ENCODE measurements at regions not wholly inside any gene's neighbourhood (a gene's known extent, or its start where the extent isn't known, plus 50 kb on each side); places are given as distances from the start of the nearest gene placed in this dataset.

DNA sequence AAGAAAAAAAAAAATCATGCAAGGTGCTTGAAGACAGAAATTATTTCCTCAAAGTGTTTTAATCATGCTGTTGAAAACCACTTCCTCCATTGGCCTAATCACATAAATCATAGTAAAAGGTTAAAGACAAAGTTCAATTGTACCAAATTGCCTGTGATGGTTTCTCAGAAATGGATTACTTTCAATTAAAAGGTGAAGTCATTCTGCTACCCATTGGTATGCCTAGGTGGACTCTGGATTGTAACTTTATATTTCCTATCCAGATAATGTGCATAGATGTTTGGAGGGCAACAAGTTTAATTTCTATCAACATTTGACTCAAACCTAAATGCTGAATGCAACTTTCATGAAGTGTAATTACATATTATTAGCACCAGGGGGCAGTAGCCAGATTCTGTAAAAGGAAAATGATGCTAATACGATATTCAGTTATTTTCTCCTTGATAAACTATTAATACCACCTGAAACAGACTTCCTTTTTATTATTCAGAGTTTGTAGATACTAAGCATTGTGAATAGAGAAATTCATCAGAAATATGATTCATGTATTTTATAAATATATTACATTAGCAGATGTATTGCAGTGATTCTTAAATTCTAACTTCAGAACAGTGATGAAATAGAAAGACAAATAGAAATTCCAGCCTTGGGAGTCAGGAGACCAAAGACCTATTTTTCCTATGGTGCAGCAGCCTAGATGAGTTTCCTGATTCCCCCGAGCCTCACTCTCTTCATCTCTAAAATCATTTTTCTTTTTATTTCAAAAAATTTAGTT lies 148.2 kb downstream of the CAAP1 start:
- H3K4me1 ChIP-seq (ENCODE audit: control insufficient read depth, insufficient read depth, low read length): no peaks in the 10 kb centered on the region
- TF ChIP-seq POLR2AphosphoS5 (IDR thresholded peaks at IDR 0.05; ENCODE audit: low read depth, low read length) (no peak), REST (IDR thresholded peaks at IDR 0.05; ENCODE audit: insufficient read depth in 1 of 2, low read depth in 2 of 2, low read length in 1 of 2) (no peak), TCF7L2 (IDR thresholded peaks at IDR 0.05; ENCODE audit: low read depth, low read length) (no peak), CTCF (IDR thresholded peaks at IDR 0.05) (peak; percentile 32; the same call in 1 of the 2 replicates), SIN3A (IDR thresholded peaks at IDR 0.05; ENCODE audit: borderline replicate concordance, insufficient read depth, low read depth, low read length) (no peak)
- no peaks in the 10 kb centered on the region for H3K9me3 ChIP-seq (ENCODE audit: control insufficient read depth, insufficient read depth, low read depth, low read length)
- no peak overlapping the region for H3K27ac ChIP-seq (ENCODE audit: low read length)
- ChIA-PET CTCF (no interaction called here), POLR2A (no interaction called here)
- in situ Hi-C loops (cut with HindIII; ENCODE audit: low pct_unique_long_range_greater_than_20kb, low sequenced_read_pairs) (no loop called here), intact Hi-C loops (cut with micrococcal nuclease; ENCODE audit: unreplicated experiment) (loop anchor here (10.0 kb wide), 2 partner anchors 110 to 230 kb away; no protein-coding TSS in a partner anchor)
- ATAC-seq (no peak), DNase-seq (ENCODE audit: low read depth, low spot score) (no peak)
- H3K27me3 ChIP-seq (ENCODE audit: control insufficient read depth, insufficient read depth, low read length): no peaks in the 10 kb centered on the region
- no peaks in the 10 kb centered on the region for H3K36me3 ChIP-seq (ENCODE audit: control insufficient read depth, insufficient read depth, low read length)
- H3K4me3 ChIP-seq (ENCODE audit: low read depth in 2 of 2, low read length in 2 of 2): no peak overlapping the region
- no TSS peak for BruUV-seq (replicated peaks)

DNA sequence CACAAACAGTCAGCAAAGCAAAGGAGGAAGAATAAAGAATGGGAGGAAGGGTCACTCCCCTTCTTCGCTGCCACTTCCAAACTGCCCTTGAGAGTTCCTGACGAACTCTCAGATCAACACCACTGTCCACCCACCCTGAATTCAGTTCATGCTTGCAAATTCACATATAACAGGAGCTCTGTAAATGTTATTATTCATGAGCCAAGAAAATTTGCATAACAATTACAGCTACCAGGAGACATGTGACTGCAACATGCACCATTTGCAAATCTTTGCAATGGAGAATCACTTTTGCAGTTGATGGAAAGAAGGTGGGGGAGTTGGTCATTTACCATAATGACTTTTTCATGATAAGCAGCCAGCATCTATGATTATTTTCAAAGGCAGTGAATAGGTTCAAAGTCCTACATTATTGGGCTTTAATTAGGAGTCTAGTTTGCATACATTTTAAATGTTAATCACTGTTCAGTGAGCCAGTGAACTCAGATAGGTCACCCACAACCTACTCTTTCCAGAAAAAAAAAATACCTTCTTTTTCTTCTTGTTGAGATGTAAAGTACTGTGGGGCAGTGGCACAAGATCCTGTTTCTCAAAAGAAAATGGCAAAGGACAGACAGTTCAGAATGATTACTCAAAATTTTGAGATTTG lies 149.7 kb downstream of the CAAP1 start:
- Histone ChIP-seq H3K27me3 (ENCODE audit: control insufficient read depth, insufficient read depth, low read length) (no peaks in the 10 kb centered on the region), H3K4me1 (ENCODE audit: control insufficient read depth, insufficient read depth, low read length) (no peaks in the 10 kb centered on the region), H3K36me3 (ENCODE audit: control insufficient read depth, insufficient read depth, low read length) (no peaks in the 10 kb centered on the region), H3K9me3 (ENCODE audit: control insufficient read depth, insufficient read depth, low read depth, low read length) (no peaks in the 10 kb centered on the region), H3K27ac (ENCODE audit: low read length) (no peak overlapping the region), H3K4me3 (ENCODE audit: low read depth in 2 of 2, low read length in 2 of 2) (no peak overlapping the region)
- DNase-seq (ENCODE audit: low read depth, low spot score): no peak
- intact Hi-C loops (cut with micrococcal nuclease; ENCODE audit: unreplicated experiment): loop anchor here (10.0 kb wide), 2 partner anchors 112 to 232 kb away; no protein-coding TSS in a partner anchor
- ChIA-PET POLR2A (no interaction called here), CTCF (no interaction called here)
- no peak for ATAC-seq
- no TSS peak for BruUV-seq (replicated peaks)
- TF ChIP-seq REST (IDR thresholded peaks at IDR 0.05; ENCODE audit: insufficient read depth in 1 of 2, low read depth in 2 of 2, low read length in 1 of 2): no peak
- no peak for TF ChIP-seq TCF7L2 (IDR thresholded peaks at IDR 0.05; ENCODE audit: low read depth, low read length)
- no peak for TF ChIP-seq SIN3A (IDR thresholded peaks at IDR 0.05; ENCODE audit: borderline replicate concordance, insufficient read depth, low read depth, low read length)
- no peak for TF ChIP-seq CTCF (IDR thresholded peaks at IDR 0.05)
- in situ Hi-C loops (cut with HindIII; ENCODE audit: low pct_unique_long_range_greater_than_20kb, low sequenced_read_pairs): no loop called here
